ENCODE measurements at regions not wholly inside any gene's neighbourhood (a gene's known extent, or its start where the extent isn't known, plus 50 kb on each side); places are given as distances from the start of the nearest gene placed in this dataset.
"Not testable (repeated sequence)": the region's sequence is repeated elsewhere in the genome, so short reads cannot be mapped to it uniquely, and the experiment has no call there.

DNA sequence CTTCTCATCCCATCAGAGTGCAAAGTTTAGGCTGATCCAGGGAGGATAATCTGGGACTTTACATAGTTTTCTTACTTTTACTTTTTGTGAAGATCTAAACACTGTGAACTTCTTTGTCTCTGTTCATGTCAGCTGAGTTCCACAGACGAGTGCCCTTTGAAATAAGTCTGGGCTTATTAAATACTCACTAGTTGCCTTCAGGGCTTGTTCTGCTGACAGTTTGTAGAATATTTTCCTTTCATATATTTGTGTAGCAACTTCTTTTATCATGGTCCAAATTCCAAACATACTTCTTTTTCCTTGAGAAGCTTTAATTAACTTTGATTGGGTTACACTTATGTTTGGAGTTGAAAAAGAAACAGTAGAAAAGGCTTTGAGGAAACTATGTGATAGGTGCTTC, 109.6 kb downstream of the SH2D1A start:
- WGBS, 2 donors: 3 to 40% methylated on average over 1 of the region's 1 CpG
- TF ChIP-seq, protein P1, sequence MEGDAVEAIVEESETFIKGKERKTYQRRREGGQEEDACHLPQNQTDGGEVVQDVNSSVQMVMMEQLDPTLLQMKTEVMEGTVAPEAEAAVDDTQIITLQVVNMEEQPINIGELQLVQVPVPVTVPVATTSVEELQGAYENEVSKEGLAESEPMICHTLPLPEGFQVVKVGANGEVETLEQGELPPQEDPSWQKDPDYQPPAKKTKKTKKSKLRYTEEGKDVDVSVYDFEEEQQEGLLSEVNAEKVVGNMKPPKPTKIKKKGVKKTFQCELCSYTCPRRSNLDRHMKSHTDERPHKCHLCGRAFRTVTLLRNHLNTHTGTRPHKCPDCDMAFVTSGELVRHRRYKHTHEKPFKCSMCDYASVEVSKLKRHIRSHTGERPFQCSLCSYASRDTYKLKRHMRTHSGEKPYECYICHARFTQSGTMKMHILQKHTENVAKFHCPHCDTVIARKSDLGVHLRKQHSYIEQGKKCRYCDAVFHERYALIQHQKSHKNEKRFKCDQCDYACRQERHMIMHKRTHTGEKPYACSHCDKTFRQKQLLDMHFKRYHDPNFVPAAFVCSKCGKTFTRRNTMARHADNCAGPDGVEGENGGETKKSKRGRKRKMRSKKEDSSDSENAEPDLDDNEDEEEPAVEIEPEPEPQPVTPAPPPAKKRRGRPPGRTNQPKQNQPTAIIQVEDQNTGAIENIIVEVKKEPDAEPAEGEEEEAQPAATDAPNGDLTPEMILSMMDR (IDR thresholded peaks at IDR 0.05): no peak
- Histone ChIP-seq H3K27me3 (peaks cover 0 to 9% (median 2%) of the 10 kb centered on the region in 4 donors), H3K4me3 (no peak overlapping the region), H3K9me3 (no peaks in the 10 kb centered on the region), H3K36me3 (no peaks in the 10 kb centered on the region), H3K27ac (no peak overlapping the region), H3K4me1 (no peaks in the 10 kb centered on the region)
- ATAC-seq (no peak), DNase-seq (no peak), FAIRE-seq (no peak)
- intact Hi-C loops (cut with DNase I): no loop called here

DNA sequence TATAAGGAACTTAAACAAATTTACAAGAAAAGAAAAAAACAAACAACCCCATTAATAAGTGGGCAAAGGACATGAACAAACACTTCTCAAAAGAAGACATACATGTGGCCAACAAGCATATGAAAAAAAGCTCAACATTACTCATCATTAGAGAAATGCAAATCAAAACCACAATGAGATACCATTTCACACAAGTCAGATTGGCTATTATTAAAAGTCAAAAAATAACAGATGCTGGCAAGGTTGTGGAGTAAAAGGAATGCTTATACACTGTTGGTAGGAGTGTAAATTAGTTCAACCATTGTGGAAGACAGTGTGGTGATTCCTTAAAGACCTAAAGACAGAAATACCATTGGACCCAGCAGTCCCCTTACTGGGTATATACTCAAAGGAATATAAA, 113.5 kb downstream of the SH2D1A start:
- H3K27me3 ChIP-seq; intact Hi-C loops (cut with DNase I); H3K36me3 ChIP-seq; H3K4me3 ChIP-seq; H3K9me3 ChIP-seq; H3K27ac ChIP-seq; H3K4me1 ChIP-seq; ATAC-seq; DNase-seq: not testable (repeated sequence)
- peak; percentile 78 for FAIRE-seq

DNA sequence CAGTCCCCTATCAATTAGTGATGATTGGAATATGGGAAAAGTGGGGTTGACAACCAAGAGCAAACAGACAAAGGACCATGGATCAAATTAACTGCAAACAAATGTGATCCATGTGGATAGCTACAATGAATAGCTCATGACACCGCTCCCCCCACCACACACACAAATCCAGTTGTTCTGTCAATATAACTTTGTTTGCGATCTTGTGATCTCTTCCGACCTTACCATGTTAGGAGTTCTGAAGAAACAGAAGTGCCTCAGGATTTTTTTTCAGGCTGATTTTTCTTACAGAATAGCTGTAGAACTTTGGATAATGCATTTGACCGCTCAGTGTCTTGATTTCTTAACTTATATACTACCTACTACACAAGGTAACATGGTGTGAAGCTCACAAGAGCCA, 116.6 kb downstream of the SH2D1A start:
- DNase-seq (no peak), ATAC-seq (no peak), FAIRE-seq (no peak)
- H3K27ac ChIP-seq: no peak overlapping the region
- whole genome bisulfite sequencing, 2 donors: 40 to 49% methylated on average over 4 of the region's 4 CpGs
- H3K9me3 ChIP-seq: no peaks in the 10 kb centered on the region
- TF ChIP-seq, protein P1 (IDR thresholded peaks at IDR 0.05): no peak
- no peak overlapping the region for H3K4me3 ChIP-seq
- intact Hi-C loops (cut with DNase I): no loop called here
- H3K27me3 ChIP-seq: peaks cover 0 to 6% (median 0%) of the 10 kb centered on the region in 4 donors
- no peaks in the 10 kb centered on the region for H3K36me3 ChIP-seq
- no peaks in the 10 kb centered on the region for H3K4me1 ChIP-seq

DNA sequence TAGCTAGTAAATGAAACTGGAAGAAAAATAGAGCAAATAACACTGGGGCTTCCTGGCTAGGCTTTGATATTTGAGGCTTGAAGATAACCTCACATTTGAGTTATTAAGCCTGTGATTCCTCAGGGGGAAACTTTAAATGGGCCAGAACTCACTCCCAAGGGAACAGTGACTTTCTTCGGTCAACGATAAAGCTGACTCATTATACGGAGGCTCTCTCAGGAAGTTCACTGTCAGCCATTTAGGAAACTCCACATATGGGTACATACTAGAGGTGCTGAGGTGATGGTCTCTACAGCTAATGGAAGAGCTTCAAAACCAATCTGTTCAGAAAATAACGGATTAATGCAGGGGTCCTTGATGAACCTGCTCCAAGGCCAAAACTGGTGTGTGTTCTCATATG, 120.8 kb downstream of the SH2D1A start:
- Histone ChIP-seq H3K27ac (no peak overlapping the region), H3K27me3 (peaks cover 0 to 6% (median 1%) of the 10 kb centered on the region in 4 donors), H3K4me1 (no peaks in the 10 kb centered on the region), H3K9me3 (no peaks in the 10 kb centered on the region), H3K36me3 (no peaks in the 10 kb centered on the region), H3K4me3 (no peak overlapping the region)
- intact Hi-C loops (cut with DNase I): no loop called here
- ATAC-seq (no peak), DNase-seq (no peak), FAIRE-seq (no peak)
- TF ChIP-seq, protein P1 (IDR thresholded peaks at IDR 0.05): no peak
- WGBS, 2 donors: 64 to 73% methylated on average over 4 of the region's 4 CpGs

DNA sequence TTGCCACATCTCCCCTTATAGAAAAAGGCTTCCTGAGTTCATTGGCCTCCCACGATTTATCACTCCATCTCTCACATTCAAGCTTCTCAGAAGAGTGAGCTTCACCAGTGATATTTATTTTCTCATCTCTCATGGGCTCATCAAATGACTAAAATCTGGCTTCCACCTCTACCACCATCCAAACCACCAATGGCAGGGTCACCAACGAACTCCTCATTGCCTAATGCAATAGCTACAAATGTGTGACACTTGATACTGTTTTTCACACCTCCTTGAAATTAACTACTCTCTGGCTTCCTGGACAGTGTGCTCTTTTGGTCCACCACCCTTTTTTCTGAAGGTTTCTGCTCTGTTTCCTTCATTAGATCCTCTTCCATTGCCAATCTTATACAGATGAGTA, 129.0 kb downstream of the SH2D1A start:
- Histone ChIP-seq H3K4me1 (no peaks in the 10 kb centered on the region), H3K9me3 (no peaks in the 10 kb centered on the region), H3K27me3 (no peaks in the 10 kb centered on the region), H3K36me3 (no peaks in the 10 kb centered on the region), H3K4me3 (no peak overlapping the region), H3K27ac (no peak overlapping the region)
- intact Hi-C loops (cut with DNase I): no loop called here
- FAIRE-seq: no peak
- TF ChIP-seq, protein P1 (IDR thresholded peaks at IDR 0.05): no peak
- no peak for ATAC-seq
- DNase-seq: no peak
- WGBS, 2 donors: 9 to 46% methylated on average over 2 of the region's 2 CpGs

DNA sequence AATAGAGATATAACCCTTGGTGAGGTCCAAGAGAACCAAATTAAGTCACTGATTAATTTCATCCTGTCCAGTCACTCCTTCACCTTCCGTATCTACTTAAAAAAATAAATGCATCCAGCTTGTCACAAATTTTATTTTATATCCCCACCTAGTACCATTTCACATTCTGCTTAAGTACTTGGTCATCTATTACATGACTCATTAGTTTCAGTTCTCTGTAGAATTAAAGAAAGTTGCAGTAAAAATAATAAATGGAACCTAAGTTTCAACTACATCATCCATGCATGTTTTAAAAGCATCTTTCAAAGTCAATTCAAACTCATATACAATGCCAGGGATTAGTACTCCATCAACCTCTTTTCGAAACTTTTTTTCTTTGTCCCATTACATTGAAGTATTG, 130.2 kb downstream of the SH2D1A start:
- DNase-seq (no peak), ATAC-seq (no peak), FAIRE-seq (no peak)
- WGBS, 2 donors: 47 to 60% methylated on average over 2 of the region's 2 CpGs
- TF ChIP-seq, protein P1 (IDR thresholded peaks at IDR 0.05): no peak
- no peaks in the 10 kb centered on the region for H3K36me3 ChIP-seq
- no peaks in the 10 kb centered on the region for H3K9me3 ChIP-seq
- no peak overlapping the region for H3K27ac ChIP-seq
- intact Hi-C loops (cut with DNase I): no loop called here
- H3K27me3 ChIP-seq: no peaks in the 10 kb centered on the region
- H3K4me1 ChIP-seq: no peaks in the 10 kb centered on the region
- H3K4me3 ChIP-seq: no peak overlapping the region
